OCI-LY3 (cell line): ENCODE measurements at regions not wholly inside any gene's neighbourhood (a gene's known extent, or its start where the extent isn't known, plus 50 kb on each side); places are given as distances from the start of the nearest gene placed in this dataset.

Experiments used
- CTCF ChIP-seq: fragments of 200-600, 300-600 bp; sonication (generic); IDR thresholded peaks from 2 replicates; pipeline ENCODE4 v1.5.1; 2014; ENCODE audit warnings: antibody characterized with exemption, low read length, low read depth
- EZH2phosphoT487 ChIP-seq: fragments of 200-600 bp; shearing (Covaris generic); IDR thresholded peaks from 2 replicates; pipeline ENCODE4 v1.6.1; 2018; ENCODE audit warnings: antibody characterized with exemption, mixed run types, low read depth

- TF ChIP-seq CTCF (no peak), EZH2phosphoT487 (no peak)
These were observed 345.5 kb downstream of the CD83 start for GRCh38 chr6:14463110-14463509.
